ENCODE measurements at regions not wholly inside any gene's neighbourhood (a gene's known extent, or its start where the extent isn't known, plus 50 kb on each side); places are given as distances from the start of the nearest gene placed in this dataset.
"Not testable (repeated sequence)": the region's sequence is repeated elsewhere in the genome, so short reads cannot be mapped to it uniquely, and the experiment has no call there.

DNA sequence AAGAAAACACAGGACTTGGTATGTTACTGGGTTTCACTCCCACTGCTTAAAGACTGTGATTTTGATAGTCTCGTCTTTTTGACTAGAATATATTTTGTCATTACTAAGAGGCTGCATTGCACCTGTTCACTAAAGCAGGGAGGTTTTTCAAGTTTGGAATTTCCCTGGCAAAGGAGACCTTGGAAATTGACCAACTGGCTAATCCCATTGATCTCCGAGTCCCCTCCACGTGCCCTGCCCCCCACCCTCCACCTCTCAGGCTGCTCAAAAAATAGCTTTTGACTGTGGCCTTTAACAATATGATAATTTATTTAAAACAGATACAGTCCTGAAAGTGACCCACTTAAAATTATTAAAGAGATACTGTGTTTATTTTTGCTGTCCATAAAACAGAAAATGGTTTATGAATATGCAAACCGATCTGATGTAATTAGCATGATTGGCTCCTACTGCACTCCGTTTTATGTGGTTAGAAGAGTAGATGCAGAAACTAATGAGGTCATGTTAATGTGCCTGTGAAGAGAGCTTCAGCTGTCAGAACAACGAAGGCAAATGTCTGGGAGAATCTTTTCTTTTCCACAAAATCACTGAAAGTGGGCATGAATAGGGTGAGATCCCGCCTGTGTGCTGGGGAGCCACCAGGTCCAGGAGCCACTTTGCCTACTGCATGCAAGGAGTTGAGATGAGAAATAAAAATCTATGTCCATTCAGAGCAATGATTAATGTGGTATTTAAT lies 361.5 kb downstream of the RRAGC start:
- DNase-seq, result no peak

DNA sequence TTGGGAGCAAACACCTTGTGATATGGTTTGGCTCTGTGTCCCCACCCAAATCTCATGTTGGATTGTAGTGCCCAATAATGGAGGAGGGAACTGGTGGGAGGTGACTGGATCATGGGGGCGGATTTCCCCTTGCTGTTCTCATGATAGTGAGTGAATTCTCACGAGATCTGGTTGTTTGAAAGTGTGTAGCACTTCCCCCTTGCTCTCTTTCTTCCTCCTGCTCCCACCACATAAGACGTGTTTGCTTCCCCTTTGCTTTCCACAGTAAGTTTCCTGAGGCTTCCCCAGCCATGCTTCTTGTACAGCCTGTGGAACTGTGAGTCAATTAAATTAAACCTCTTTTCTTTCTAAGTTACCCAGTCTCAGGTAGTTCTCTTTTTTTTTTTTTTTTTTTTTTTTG lies 366.3 kb downstream of the RRAGC start:
- not testable (repeated sequence) for DNase-seq

DNA sequence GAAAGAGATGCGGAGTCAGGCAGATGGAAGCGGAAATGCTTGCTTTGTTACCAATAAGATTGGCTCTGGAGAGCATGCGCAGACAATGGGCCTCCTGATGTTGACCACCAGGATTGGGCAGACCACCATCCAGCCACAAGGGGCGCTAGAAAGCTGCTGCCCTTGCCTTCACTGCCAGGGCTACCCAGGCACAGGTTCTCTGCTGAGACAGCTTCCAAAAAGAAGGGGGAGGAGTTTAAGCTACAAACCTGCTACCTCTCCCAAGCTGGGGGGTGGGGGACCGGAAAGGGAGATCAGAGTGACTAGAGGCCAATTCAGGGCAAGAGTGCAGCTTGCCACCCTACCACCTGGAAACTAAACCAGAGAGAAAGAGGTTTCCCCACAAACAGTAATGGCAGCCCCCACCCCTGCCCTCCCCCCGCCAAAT lies 369.7 kb downstream of the RRAGC start:
- peak; percentile 93 for DNase-seq

DNA sequence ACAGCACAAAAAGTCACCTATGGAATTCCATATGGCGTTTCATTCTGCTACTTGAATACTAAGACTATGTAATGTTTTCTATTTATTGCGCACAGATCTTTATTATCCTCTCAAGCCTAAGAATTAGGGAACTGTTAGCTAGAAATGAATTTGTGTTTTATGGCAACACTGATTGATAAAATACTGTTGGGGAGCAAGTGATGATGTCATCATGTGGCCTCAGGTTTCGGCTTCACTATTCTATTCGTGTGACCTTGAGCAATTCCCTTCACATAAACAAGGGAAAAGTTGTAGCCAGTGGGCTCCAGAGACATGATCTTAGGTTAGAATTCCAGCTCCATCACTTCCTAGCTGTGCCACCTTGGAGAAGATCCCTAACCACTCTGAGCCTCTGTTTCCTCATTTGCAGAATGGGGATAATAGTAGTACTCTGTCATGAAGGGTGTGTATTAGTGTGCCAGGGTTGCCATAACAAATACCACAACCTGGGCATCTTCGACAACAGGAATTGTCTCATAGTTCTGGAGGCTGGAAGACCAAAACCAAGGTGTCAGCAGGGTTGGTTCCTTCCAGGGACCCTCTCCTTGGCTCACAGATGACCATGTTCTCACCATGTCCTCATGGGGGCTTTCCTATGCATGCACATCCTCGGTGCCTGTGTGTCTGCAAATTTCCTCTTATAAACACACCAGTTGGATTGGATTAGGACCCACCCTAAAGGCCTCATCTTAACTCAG lies 371.2 kb downstream of the RRAGC start:
- no peak for DNase-seq

DNA sequence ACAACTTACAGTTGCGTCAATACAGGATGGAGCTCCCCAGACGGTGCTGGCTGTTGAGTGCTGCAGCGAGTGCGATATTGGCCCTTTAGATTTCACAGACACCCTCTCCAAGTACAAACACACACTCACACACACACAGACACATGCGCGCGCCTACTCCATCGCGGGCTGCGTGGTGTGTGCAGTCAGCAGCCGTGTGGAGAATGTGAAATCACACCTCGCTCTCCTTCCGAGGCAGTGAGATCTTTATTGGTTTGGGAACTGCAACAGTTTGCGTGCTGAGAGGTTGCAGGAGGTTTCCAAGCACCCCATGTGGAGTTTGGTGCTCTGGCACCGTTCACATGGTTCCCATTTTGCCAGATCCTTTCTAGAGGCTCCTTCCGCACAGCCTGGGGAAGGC lies 372.2 kb downstream of the RRAGC start:
- no peak for DNase-seq

DNA sequence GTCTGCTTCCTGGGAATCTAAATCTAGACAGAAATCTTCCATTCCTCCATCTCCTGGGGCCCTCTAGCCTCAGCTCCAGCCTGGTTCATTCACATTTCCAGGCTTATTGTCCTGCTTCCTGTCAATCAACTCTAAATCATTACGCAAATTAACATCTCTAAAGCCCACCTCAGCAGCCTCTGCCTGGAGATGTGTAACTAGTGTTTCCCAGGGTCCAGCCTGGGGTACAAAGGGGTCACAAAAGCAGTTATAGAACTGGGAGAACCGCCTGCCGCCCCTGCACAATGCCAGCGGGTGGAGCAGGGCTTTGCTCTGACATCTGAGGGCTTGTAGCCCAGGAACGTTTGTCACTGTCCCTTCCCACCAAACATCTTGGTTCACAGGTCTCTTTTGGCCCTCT lies 373.5 kb downstream of the RRAGC start:
- no peak for DNase-seq

DNA sequence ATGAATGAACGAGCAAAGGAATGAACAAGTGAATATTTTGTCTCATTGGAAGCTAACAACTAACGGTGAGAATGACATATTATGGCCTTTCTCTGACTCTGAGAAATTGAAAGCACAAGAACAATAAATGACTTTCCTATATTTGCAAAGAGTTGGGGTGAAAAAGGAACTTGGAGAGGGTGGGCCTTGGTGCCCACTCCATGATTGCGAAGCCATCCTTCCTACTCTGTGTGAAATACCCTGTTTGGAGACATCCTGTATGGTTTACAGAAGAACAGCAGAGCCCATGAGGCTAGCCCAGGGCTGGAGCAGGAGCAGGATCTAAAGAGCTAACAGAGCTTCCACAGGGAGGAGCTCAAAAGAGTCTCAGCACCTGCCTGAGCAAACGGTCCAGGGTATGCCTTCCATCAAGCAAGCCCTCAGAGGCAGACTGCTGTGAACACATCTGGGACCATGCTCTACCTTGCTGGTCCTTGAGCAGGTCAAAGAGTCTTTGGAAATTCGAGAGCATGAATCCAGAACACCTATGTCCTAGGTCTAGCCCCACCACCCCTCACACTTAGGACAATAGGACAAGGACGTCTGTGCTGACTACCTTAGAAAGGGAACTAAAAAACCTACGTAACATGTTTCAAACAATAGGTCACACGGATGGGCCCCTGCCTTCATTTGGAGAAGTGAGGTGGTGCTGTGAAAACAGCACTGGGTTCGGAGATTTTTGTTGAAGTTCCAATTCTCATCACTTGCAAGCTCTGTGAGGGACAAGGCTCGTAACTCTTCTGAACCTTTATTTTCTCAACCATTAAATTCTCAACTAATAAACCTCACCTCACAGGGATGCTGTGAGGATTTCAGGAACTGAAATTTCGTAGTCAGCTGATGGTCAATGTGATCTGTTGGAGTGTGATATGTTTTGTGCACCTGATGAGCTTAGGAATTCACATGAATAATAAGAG lies 377.4 kb downstream of the RRAGC start:
- DNase-seq, result no peak

DNA sequence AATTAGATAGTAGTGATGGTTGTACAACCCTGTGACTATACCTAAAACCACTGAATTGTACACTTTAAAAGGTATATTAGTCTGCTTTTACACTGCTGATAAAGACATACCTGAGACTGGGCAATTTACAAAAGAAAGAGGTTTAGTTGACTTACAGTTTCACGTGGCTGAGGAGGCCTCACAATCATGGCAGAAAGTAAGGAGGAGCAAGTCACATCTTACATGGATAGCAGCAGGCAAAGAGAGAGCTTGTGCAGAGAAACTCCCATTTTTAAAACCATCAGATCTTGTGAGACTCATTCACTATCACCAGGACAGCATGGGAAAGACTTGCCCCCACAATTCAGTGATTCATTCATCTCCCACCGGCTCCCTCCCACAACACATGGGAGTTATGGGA lies 379.9 kb downstream of the RRAGC start:
- not testable (repeated sequence) for DNase-seq

DNA sequence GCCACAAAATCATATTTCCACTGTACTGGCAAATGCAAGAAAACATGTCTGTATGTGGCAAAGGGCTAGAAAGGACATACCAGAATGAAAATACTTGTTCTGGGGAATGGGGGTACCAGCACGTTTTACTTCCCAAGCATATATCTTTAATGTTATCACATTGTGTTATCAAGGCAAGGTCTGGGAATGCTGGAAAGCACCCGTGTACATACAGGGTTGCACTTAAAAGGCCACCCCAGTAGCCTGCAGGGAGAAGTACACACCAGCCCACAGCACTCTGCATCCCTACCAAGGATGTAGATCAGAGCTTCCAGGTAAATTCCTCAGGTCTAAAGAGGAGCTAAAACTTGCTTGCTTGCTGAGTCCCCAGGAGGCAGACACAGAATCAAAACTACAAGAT lies 381.8 kb downstream of the RRAGC start:
- no peak for DNase-seq

DNA sequence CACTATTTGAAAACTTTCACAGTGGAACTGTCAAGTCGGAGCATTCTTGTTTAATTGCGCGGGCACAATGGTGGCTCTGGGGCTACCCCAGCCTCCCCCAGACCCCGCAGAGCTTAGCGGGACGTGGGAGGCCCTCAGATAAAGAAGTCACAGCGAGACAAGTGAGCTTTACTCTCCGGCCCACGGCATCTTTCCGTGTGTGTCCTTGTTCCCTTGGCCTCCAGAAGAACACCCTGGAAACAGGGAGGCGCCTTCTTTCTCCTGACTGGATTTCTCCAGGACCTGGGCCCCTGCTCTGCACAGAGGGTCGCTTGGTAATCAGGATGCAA lies 382.8 kb downstream of the RRAGC start:
- no peak for DNase-seq

DNA sequence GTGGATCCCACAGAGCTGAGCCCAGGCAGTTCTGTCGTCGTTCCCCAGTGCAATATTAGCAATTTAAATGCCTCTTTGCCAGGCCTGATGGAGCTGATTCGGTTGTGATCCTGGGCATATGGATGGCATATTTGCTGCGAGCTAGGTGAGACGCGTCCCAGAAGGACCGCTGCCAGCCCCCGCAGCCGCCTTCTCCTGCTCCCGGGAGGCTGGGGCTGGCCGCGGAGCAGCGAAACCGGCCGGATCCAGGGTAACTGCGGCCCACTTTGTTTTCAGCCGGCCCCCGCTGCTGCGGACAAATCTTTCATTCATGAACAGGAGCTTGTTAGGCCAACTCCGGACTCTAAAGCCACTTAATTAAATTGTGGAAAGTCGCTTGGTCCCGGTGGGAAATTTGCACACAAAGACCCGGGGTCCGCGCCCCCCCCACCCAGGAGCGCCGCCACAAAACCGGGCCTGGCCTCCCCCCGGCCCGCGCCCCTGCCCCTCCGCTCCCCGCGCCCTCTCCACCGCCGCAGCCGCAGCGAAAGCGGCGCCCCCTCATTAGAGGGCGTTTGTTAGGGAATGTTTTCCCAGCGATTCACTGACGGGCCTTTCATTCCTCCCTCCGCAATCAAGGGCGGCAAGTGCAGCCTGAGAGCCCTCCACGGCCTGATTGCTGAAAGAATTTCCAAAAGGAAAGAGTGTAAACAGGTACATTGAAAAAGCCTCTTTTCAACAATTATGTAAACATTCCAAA lies 383.3 kb downstream of the RRAGC start:
- DNase-seq, result peak; percentile 93

DNA sequence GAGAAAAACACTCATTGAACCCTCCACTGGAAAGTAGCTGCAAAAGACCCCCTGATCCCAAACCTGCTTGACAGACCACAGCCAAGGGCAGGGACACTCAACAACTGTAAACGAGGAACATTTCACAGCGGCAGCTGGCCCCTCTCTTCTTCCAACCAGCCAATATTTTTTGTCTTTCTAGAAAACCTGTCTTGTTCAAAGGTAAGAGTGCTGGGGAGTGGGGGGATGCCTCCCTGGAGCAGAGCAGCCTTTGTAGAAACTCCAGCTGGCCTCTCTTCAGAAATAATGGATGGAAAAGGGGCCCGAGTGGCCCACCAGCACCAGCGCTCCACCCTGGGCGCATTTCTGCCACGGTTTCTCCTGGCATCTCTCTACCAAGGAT lies 384.0 kb downstream of the RRAGC start:
- DNase-seq, result no peak

DNA sequence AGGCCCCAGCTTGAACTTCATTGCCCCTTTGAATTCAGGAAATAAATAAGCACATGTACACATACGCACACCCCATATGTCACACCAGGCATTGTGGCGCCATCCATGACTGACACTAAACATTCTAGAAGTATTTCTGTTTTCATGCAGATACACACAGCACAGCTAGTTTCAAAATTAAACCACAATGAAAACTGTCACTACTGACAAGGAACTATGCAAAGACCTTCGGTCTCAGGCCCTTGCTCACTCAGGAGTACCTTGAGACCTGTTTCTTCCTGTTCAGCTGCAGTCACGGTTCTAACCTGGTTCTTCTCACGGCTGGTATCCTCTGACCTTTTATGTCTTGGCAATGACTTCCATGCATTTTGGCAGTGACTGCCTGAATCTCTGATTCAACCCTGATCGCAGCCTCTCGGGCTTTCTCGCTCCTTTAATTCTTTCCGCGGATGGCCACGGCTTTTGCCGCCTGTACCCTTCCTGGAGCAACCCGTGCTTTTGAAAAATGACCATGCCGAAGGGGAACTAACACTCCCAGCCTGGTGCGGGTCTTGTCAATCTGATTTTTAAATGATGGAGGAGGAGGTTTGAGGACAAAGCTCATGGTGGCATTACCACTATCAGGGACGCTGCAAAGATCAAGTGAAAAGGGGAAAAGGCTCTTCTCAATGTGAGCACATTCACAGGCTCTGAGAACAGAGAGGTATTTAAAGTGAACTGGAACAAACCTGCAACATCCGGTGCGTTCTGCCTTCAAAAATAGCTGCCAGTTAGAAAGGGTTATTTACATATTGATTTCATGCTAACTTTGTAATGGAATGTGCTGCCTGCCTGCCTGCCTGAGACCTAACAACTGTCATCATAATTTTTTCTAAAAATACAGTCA lies 384.6 kb downstream of the RRAGC start:
- DNase-seq, result no peak

DNA sequence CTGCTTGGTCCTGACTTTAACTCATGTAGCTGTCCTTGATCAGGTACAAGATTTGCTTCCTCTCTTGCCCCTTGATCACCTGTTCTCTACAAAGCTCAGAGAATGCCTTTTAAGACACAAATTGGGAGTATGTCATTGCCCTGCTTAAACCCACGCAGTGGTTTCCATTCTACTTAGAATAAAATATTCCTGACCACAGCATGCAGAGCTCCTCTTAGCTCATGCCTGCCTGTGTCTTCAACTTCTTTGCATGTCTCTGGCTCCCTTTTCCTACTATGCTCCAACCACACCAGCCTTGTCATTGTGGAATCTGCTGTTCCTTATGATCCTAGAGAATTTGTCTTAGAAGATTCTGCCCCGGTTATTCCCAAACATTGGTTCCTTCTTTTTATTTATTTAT lies 393.1 kb downstream of the RRAGC start:
- no peak for DNase-seq

DNA sequence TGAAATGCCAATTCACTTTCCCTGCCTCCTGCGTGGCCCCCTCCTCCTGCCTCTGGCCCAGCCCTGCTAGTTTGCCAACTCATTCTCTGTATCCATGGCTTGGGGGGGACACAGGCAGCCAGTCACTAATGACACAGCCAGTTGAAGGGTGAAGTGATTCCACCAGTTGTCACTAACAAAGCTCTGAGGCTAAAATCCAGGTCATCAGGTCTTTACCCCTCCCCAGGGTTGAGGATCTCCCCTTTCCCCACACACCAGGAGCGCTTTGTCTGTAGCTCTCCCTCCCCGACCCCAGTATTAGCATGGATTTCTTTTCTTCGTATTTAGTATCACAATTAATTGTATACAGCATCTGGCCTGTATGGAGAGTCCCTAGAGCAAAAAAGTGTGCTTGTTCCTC lies 394.1 kb downstream of the RRAGC start:
- DNase-seq, result no peak

DNA sequence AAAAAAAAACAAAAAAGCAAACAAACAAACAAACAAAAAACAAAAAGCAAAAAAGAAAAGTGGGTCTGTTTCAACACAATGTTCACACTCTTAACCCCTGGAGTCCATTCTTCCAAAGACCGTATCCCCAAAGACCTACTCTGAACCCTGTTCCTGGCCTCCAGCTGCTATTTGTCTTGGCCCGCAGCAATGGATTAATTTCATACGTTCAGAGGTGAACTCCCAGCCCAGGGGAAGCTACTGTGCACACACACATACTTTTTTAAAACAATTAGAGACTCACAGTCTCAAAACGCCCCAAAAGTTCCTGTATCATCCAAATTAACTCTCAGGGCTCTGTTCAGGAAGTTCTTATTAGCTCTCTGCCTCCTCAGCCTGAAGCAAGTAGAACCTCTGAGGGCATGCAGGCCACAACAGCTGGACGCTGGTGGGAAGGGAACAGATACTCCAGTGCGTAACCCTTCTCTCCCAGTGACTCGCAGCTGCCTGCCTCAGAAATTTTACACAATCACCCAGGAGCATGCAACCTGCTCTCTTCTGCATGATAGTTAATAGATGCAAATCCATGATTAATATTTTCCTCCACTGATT lies 395.4 kb downstream of the RRAGC start:
- peak; percentile 100 for DNase-seq

DNA sequence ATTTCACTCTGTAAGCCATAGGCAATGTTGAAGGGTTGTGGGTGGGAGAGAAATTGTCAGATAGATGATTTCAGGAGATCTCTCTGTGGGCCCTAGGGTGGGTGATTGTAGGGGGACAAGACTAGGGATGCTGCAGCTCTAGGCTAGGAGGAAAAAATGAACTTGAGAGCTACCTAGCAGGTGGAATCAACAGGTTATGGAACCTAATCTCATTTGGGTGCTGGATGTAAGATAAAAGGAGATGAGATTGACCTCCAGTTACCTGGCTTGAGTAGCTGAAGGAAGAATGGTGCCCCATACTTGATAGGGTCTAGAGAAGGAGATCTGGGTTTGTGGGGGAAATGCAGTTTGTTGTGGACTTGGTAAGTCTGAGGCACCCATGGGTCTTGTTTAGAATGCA lies 396.5 kb downstream of the RRAGC start:
- no peak for DNase-seq

DNA sequence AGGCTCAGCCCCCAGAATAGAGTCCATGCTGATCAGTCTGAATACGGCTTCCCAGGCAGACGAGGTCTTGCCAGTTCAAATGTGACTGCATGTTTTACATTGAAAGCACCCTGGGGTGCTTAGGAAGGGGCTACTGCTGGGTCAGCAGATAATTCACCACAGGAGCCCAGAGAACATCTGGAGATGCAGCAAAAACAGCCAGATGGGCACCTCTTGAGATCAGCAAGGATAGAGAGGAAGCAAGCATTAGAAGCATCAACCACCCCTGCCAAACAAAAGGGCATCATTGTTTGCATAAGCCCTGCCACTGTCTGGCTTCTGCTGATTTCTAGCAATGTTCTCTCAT lies 403.1 kb downstream of the RRAGC start:
- peak; percentile 99 for DNase-seq

DNA sequence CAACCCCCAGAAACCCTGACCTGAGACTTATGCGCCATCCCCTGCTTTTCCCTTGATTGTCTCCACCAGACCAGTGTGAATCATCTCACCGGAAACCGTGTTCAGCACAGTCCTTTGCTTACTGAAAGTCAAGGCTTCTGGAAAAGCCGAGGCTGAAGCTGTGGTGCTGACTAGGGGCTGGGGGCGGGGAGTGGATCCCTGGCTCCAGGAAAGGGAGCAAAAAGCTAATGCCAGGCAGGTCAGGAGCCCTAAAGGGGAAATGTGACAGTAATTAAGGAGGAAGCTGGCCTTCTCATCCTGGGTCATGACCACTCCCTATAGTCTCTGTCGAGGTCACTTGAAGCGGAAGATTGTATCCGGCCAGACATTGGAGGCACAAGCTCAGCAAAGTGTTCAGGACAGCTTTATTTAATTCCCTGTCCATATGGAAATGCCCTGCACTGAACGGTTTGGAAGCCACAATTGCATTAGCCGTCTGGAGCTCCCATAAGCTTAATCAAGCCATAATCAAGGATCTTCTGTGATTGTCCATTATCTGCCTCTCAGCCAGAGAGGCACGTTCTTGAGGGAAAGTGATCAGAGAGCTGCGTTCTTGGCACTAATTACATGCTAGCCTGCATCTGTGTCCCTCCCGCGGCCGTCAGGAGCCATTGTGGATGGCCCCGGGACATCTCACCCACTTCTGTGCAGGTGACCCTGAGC lies 403.6 kb downstream of the RRAGC start:
- DNase-seq, result peak; percentile 99

DNA sequence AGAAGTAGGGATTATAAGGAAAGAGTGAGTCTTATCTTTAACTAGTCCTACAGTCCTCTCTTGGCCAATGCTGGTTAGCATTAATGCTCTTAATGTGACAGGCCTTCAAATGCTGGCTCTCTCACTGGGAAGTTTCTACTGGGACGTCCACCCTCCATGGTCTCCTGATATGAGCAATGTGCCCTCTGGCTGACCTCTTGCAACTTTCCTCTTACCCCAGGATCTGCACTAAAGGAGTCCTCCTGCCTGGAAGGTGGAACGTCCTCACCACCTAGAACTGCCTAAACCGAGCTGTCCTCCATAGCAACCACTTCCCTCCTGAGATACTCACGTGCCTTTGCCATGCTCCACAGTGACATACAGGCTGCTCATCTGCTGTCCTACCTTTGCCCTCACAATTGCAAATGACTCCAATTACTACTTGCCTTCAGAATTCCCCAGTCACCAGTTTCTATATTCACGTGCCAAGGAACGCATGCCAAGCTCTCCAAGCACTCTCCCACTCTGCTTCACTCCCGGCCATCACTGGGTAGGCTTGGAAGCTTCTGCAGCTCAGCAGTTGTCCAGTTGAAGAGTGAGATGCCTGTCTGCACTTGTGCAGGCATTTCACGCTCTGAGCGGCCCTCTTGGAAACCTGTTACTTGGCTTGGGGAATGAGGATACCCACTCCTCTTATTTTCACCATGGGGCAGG lies 404.7 kb downstream of the RRAGC start:
- DNase-seq, result no peak
